Common myeloid progenitor, CD34-positive (primary cell): ENCODE measurements at regions not wholly inside any gene's neighbourhood (a gene's known extent, or its start where the extent isn't known, plus 50 kb on each side); places are given as distances from the start of the nearest gene placed in this dataset.

Experiments
- CTCF ChIA-PET: fragments of 350-600 bp; sonication (Branson Sonifier 250); formaldehyde crosslinking; loops from one replicate; lab custom pipeline; 2021; ENCODE audit warnings: antibody characterized with exemption; lab: Charles Lee
- POLR2A ChIA-PET: fragments of 350-600 bp; sonication (Branson Sonifier 250); formaldehyde crosslinking; loops from one replicate; lab custom pipeline; 2021; ENCODE audit warnings: antibody characterized with exemption; lab: Charles Lee
- DNase-seq, 3 donors: peaks; one replicate each; pipeline versions ENCODE4 v3.0.0 to v3.0.0-alpha.2; 2013
- H3K27ac ChIP-seq, 2 experiments: 1 replicate in 1 of 2; 2 replicates in 1 of 2; pipeline ENCODE4 v1.7.0; 2013; ENCODE audit warnings: inconsistent platforms in 2 of 2, low read length in 2 of 2, mild to moderate bottlenecking in 2 of 2, low read depth in 1 of 2, moderate library complexity in 1 of 2; ENCODE audit not compliant: severe bottlenecking in 2 of 2, insufficient read depth in 1 of 2, poor library complexity in 1 of 2
- H3K27me3 ChIP-seq, 5 experiments: replicated peaks in 2 of 5; 1 replicate in 3 of 5; 2 replicates in 2 of 5; pipeline versions ENCODE4 v1.6.1 to v1.7.0; 2013; ENCODE audit warnings: low read length in 4 of 5, mild to moderate bottlenecking in 2 of 5, moderate library complexity in 2 of 5, inconsistent platforms in 1 of 5; ENCODE audit not compliant: insufficient read depth in 5 of 5, control insufficient read depth in 4 of 5
- H3K36me3 ChIP-seq, 4 experiments: 1 replicate in 2 of 4; 2 replicates in 2 of 4; pipeline versions ENCODE4 v1.6.1 to v1.7.0; 2013; ENCODE audit warnings: low read length in 3 of 4, control low read depth in 1 of 4, mild to moderate bottlenecking in 1 of 4; ENCODE audit not compliant: control insufficient read depth in 4 of 4, insufficient read depth in 4 of 4
- H3K4me1 ChIP-seq, 4 experiments: 1 replicate in 3 of 4; 2 replicates in 1 of 4; pipeline versions ENCODE4 v1.6.1 to v1.7.1; 2013; ENCODE audit warnings: low read length in 3 of 4, mild to moderate bottlenecking in 3 of 4, control low read depth in 1 of 4, inconsistent platforms in 1 of 4, moderate library complexity in 1 of 4; ENCODE audit not compliant: control insufficient read depth in 4 of 4, insufficient read depth in 4 of 4; ENCODE audit errors: control extremely low read depth in 1 of 4
- H3K4me3 ChIP-seq, 7 experiments: 1 replicate in 4 of 7; 2 replicates in 3 of 7; pipeline versions ENCODE4 v1.5.1 to v1.7.0; 2013; ENCODE audit warnings: mild to moderate bottlenecking in 7 of 7, low read length in 6 of 7, moderate library complexity in 6 of 7, inconsistent platforms in 2 of 7, low read depth in 2 of 7, control low read depth in 1 of 7; ENCODE audit not compliant: insufficient read depth in 4 of 7, control insufficient read depth in 1 of 7; ENCODE audit errors: extremely low read depth in 1 of 7
- H3K9me3 ChIP-seq, 5 experiments: 1 replicate in 4 of 5; 2 replicates in 1 of 5; pipeline versions ENCODE4 v1.6.1 to v1.7.1; 2013; ENCODE audit warnings: low read length in 4 of 5, mild to moderate bottlenecking in 2 of 5, inconsistent platforms in 1 of 5, low read depth in 1 of 5, moderate library complexity in 1 of 5; ENCODE audit not compliant: control insufficient read depth in 4 of 5, insufficient read depth in 2 of 5; ENCODE audit errors: control extremely low read depth in 1 of 5
- WGBS: methylation state at CpG from one replicate; pipeline ENCODE4 v1.1.5; 2013; ENCODE audit not compliant: insufficient coverage; 5-methylcytosine and 5-hydroxymethylcytosine counted together

- 25% methylated on average over 3 of the region's 5 CpGs for WGBS
- peak; percentile 1 to 28 (median 23) for DNase-seq
- Histone ChIP-seq H3K36me3 (no peaks in the 10 kb centered on the region), H3K4me3 (no peak overlapping the region), H3K4me1 (peaks cover 0 to 4% (median 0%) of the 10 kb centered on the region in 4 experiments), H3K9me3 (no peaks in the 10 kb centered on the region), H3K27me3 (peaks cover 0 to 23% (median 11%) of the 10 kb centered on the region in 5 experiments), H3K27ac (no peak overlapping the region)
- ChIA-PET CTCF (no interaction called here), POLR2A (no interaction called here)
Measured at GRCh38 chr1:232226197-232226712, 403.7 kb downstream of the SIPA1L2 start.

GRCh38 chr1:232225336-232226131, 404.4 kb downstream of the SIPA1L2 start:
- ChIA-PET CTCF (no interaction called here), POLR2A (no interaction called here)
- Histone ChIP-seq H3K9me3 (no peaks in the 10 kb centered on the region), H3K4me1 (peaks cover 0 to 4% (median 0%) of the 10 kb centered on the region in 4 experiments), H3K4me3 (no peak overlapping the region), H3K27ac (no peak overlapping the region), H3K36me3 (no peaks in the 10 kb centered on the region), H3K27me3 (peaks cover 0 to 23% (median 14%) of the 10 kb centered on the region in 5 experiments)
- 43% methylated on average over 8 of the region's 13 CpGs for WGBS
- no peak for DNase-seq

- Histone ChIP-seq H3K4me1 (peaks cover 0 to 4% (median 0%) of the 10 kb centered on the region in 4 experiments), H3K27me3 (peaks cover 0 to 23% (median 15%) of the 10 kb centered on the region in 5 experiments), H3K4me3 (no peak overlapping the region), H3K9me3 (no peaks in the 10 kb centered on the region), H3K36me3 (no peaks in the 10 kb centered on the region), H3K27ac (no peak overlapping the region)
- 87% methylated on average over 5 of the region's 7 CpGs for WGBS
- DNase-seq, result no peak
- POLR2A ChIA-PET, result no interaction called here
- CTCF ChIA-PET, result no interaction called here
Measured at GRCh38 chr1:232223887-232224286, 406.0 kb downstream of the SIPA1L2 start.

- DNase-seq, result no peak
- ChIA-PET POLR2A (no interaction called here), CTCF (no interaction called here)
- peaks cover 0 to 4% (median 0%) of the 10 kb centered on the region in 4 experiments for H3K4me1 ChIP-seq
- no peaks in the 10 kb centered on the region for H3K9me3 ChIP-seq
- H3K27ac ChIP-seq, result no peak overlapping the region
- no peak overlapping the region for H3K4me3 ChIP-seq
- no peaks in the 10 kb centered on the region for H3K36me3 ChIP-seq
- 100% methylated on average over 1 of the region's 2 CpGs for WGBS
- H3K27me3 ChIP-seq, result peaks cover 0 to 23% (median 15%) of the 10 kb centered on the region in 5 experiments
Measured at GRCh38 chr1:232223183-232223708, 406.7 kb downstream of the SIPA1L2 start.

- Histone ChIP-seq H3K27ac (no peak overlapping the region), H3K4me3 (no peak overlapping the region), H3K4me1 (peaks cover 0 to 4% (median 0%) of the 10 kb centered on the region in 4 experiments), H3K27me3 (peaks cover 0 to 19% (median 10%) of the 10 kb centered on the region in 5 experiments), H3K9me3 (no peaks in the 10 kb centered on the region), H3K36me3 (no peaks in the 10 kb centered on the region)
- no peak for DNase-seq
- POLR2A ChIA-PET, result no interaction called here
- WGBS, result 100% methylated on average over 4 of the region's 4 CpGs
- CTCF ChIA-PET, result no interaction called here
Measured at GRCh38 chr1:232222614-232223013, 407.3 kb downstream of the SIPA1L2 start.

- POLR2A ChIA-PET, result no interaction called here
- Histone ChIP-seq H3K4me3 (no peak overlapping the region), H3K9me3 (no peaks in the 10 kb centered on the region), H3K36me3 (no peaks in the 10 kb centered on the region), H3K27ac (no peak overlapping the region), H3K4me1 (peaks cover 0 to 4% (median 0%) of the 10 kb centered on the region in 4 experiments), H3K27me3 (peaks cover 0 to 13% (median 4%) of the 10 kb centered on the region in 5 experiments)
- no peak for DNase-seq
- WGBS, result 100% methylated on average over 3 of the region's 3 CpGs
- CTCF ChIA-PET, result no interaction called here
Measured at GRCh38 chr1:232221802-232222499, 408.0 kb downstream of the SIPA1L2 start.
